Spleen (tissue), 7 donors: ENCODE measurements at regions not wholly inside any gene's neighbourhood (a gene's known extent, or its start where the extent isn't known, plus 50 kb on each side); places are given as distances from the start of the nearest gene placed in this dataset.

ENCODE experiments used
- POLR2A ChIP-seq, 3 donors: fragments of 450-650 bp; IDR thresholded peaks; one replicate each; pipeline ENCODE4 v1.5.1; 2017; ENCODE audit warnings: antibody characterized with exemption in 3 of 3, mild to moderate bottlenecking in 1 of 3
- POLR2AphosphoS5 ChIP-seq, 3 donors: sonication (generic); formaldehyde crosslinking; IDR thresholded peaks; one replicate each; pipeline ENCODE4 v1.5.1; 2017; ENCODE audit warnings: antibody characterized with exemption in 3 of 3
- TF ChIP-seq, protein P1 (sequence below), 11 experiments: fragments of 200-600 bp in 7 of 11; fragments of 450-650 bp in 4 of 11; sonication (generic) in 4 of 11; IDR thresholded peaks in 8 of 11; conservative IDR thresholded peaks in 3 of 11; 1 replicate in 7 of 11; 2 replicates in 4 of 11; pipeline versions ENCODE4 v1.4.0 to v1.8.0; 2016 to 2021; ENCODE audit warnings: antibody characterized with exemption in 11 of 11, inconsistent platforms in 4 of 11, mild to moderate bottlenecking in 1 of 11
- donor health status: DM: no; HTN: no; CAD: no; lungs with moderate emphysema.
- donor health status: DM: no; HTN: no; CAD: no.
- donor health status: DM: no; HTN: no; CAD: no.

DNA sequence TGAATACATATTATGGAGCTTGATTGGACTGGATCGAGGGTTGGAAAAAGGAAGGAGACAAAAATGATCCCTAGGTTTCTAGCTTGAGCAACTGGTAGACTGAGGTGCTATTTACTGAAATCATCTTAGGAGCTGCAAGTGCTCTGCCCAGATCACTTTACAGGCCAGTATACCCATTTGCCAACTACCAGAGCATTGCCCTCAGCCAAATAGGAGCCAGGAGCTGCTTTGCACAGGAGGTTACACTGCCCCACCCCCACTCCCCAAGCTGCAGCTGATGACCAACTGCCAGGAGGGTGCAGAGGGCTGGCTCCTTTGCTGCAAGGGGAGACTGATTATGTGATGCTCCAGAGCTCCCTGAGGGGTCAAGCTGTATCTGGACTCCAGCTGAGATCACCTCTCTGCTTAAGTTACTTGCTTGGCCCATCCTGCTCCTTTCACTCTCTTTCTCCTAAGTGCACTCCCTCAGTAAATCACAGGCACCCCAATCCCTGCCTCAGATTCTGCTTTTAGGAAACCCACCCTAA, 275.4 kb downstream of the ZEB1 start:
- TF ChIP-seq POLR2AphosphoS5 (IDR thresholded peaks at IDR 0.05) (no peak), POLR2A (IDR thresholded peaks at IDR 0.05) (no peak)
- TF ChIP-seq, protein P1, sequence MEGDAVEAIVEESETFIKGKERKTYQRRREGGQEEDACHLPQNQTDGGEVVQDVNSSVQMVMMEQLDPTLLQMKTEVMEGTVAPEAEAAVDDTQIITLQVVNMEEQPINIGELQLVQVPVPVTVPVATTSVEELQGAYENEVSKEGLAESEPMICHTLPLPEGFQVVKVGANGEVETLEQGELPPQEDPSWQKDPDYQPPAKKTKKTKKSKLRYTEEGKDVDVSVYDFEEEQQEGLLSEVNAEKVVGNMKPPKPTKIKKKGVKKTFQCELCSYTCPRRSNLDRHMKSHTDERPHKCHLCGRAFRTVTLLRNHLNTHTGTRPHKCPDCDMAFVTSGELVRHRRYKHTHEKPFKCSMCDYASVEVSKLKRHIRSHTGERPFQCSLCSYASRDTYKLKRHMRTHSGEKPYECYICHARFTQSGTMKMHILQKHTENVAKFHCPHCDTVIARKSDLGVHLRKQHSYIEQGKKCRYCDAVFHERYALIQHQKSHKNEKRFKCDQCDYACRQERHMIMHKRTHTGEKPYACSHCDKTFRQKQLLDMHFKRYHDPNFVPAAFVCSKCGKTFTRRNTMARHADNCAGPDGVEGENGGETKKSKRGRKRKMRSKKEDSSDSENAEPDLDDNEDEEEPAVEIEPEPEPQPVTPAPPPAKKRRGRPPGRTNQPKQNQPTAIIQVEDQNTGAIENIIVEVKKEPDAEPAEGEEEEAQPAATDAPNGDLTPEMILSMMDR (IDR thresholded peaks at IDR 0.05 in 8 of 11, conservative IDR thresholded peaks at IDR 0.05 in 3 of 11) = no peak
